Cardiac fibroblast (primary cell): ENCODE measurements at regions not wholly inside any gene's neighbourhood (a gene's known extent, or its start where the extent isn't known, plus 50 kb on each side); places are given as distances from the start of the nearest gene placed in this dataset.

Experiments used
- DNase-seq, 2 donors: peaks; one replicate each; pipeline versions ENCODE4 v3.0.0 to v3.0.0-alpha.2; 2010; ENCODE audit warnings: low read depth in 2 of 2
- H3K4me3 ChIP-seq, 2 donors: replicated peaks in 1 of 2; 1 replicate in 1 of 2; 2 replicates in 1 of 2; pipeline ENCODE4 v1.5.1; 2011; ENCODE audit warnings: low read depth in 2 of 2, low read length in 2 of 2, mild to moderate bottlenecking in 2 of 2, moderate library complexity in 1 of 2
- TF ChIP-seq, protein P1 (sequence below): IDR thresholded peaks from one replicate; pipeline ENCODE4 v1.5.1; 2011; ENCODE audit warnings: low read depth, mild to moderate bottlenecking, low read length, inconsistent platforms

DNA sequence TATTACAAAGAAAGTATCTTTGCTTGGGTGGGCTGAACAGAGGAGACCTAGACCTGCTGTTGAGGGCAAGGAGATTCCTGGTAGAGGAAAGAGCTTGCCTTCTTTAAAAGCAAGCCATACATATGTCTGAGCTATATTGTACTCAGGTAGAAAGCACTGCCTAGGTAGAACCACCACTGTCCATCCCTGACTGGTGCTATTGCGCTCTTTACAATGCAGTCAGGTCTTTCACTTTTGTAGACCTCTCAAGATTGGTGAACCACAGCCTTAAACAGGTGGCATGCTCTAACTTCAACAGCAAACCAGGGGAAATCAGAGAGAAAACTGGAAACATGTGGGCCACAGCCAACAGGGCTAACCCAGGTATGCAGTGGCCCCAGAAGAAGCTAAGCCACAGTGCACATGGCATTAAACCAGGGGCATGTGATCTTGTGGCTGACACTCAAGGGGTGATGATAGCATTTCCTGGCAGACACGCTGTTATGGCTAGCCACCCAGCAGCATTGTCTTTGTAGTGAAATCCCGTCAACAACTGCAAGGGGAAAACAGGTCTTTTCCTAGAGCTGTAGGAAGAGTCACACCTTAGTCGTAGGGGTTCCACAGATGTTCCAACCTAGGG lies 253.9 kb upstream of the PCSK5 start:
- TF ChIP-seq, protein P1, sequence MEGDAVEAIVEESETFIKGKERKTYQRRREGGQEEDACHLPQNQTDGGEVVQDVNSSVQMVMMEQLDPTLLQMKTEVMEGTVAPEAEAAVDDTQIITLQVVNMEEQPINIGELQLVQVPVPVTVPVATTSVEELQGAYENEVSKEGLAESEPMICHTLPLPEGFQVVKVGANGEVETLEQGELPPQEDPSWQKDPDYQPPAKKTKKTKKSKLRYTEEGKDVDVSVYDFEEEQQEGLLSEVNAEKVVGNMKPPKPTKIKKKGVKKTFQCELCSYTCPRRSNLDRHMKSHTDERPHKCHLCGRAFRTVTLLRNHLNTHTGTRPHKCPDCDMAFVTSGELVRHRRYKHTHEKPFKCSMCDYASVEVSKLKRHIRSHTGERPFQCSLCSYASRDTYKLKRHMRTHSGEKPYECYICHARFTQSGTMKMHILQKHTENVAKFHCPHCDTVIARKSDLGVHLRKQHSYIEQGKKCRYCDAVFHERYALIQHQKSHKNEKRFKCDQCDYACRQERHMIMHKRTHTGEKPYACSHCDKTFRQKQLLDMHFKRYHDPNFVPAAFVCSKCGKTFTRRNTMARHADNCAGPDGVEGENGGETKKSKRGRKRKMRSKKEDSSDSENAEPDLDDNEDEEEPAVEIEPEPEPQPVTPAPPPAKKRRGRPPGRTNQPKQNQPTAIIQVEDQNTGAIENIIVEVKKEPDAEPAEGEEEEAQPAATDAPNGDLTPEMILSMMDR: no peak
- no peak overlapping the region for H3K4me3 ChIP-seq
- DNase-seq: no peak

DNA sequence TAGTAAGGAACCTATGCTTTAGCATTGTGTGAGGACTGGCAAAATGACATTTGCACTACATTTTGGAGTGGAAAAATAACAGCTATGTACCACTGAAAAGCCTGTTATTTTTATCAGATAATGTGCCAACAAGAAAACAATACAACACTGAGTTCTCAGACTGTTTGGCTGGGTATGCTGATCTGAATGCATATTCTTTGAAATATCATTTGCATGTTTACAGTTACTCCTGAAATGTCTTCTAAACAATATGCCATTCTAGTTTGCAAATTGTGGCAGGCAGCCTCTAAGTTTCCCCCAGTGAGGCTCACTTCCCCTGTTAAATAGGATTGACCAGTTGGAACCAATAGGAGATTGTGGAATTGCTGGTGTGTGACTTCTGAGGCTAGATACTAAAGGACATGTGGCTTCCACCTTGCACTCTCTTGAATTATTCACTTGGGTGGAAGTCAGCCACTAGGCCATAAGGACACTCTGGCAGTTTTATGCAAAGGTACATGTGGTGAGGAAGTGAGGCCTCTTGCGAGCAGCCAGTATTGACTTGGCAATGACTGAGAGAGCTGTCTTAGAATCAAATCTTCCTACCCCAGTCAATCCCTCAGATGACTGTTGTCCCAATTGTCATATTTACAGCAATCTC lies 250.4 kb upstream of the PCSK5 start:
- DNase-seq: no peak
- TF ChIP-seq, protein P1: no peak
- no peak overlapping the region for H3K4me3 ChIP-seq

DNA sequence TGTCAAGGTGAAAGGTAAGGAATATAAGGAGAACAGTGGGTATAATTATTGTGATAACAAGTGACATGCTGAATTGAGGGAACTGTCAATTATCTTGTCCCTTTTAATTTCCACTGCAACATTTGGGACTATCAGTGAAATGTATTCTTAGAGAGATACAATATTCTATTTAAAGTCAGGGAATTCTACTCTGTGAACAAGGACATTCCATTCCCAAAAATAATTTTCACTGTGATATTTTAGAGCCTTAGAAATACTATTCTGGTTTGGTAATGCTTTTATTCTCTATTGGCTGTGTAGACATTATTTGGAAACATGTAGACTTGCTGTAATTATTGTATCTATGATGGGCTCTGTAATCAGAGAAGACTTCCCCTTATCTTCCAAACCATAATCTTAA lies 248.0 kb upstream of the PCSK5 start:
- no peak for DNase-seq
- no peak overlapping the region for H3K4me3 ChIP-seq
- TF ChIP-seq, protein P1: no peak

DNA sequence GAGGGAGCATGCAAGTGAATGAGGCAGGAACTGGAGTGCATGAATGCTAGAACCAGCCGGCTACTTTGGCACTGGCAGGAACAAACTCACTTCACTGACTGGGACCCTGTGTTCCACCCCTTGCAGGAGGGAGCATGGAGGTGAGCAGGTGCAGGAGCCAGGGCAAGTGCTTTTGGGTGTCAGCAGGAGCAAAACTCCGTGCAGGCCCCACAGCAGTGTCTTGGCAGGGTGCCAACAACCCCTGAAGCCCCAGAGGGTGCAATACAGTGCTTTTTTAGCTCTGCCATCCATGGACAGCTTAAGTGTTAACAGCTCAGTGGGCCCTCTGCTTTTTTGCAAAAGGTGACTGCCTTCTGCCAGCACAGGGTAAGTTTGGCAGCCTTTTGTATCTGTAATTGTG lies 245.8 kb upstream of the PCSK5 start:
- TF ChIP-seq, protein P1: no peak
- no peak for DNase-seq
- no peak overlapping the region for H3K4me3 ChIP-seq

DNA sequence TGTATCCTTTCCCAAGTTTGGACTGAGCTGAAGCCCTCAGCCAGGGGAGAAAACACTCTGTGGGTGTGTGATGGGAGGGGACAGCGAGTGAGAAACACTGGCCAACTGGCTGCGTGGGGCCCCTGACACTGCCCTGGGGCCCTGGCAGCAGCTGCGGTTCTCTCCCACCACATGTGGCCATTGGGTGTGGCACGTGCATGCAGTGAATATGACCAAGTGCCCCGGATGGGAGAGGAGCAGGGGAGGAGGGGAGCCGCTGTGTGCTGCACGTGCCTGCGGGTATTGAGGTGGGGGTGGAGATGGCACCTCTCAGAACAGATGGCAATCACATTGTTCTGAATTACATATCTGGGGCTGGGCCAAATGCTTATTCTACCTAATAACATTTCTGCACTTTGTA lies 242.4 kb upstream of the PCSK5 start:
- TF ChIP-seq, protein P1: no peak
- no peak for DNase-seq
- H3K4me3 ChIP-seq: no peak overlapping the region

DNA sequence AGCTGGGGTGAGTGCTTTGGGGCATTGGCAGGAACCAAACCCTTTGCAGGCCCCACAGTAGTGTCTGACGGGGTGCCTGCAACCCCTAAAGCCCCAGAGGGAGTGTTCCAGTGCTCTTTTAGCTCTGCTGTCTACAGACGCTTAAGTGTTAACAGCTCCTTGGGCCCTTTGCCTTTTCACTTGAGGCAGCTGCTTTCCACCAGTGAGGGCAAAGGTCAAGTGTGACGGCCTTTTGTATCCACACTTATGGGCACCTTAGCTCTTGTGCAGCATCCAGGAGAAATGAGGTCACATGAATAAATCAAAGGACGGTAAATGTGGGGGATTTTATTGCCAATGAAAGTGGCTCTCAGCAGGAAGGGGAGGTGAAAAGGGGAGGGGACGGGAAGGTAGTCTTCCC lies 241.4 kb upstream of the PCSK5 start:
- DNase-seq: no peak
- H3K4me3 ChIP-seq: no peak overlapping the region
- TF ChIP-seq, protein P1: no peak
